Endothelial cell of umbilical vein (primary cell): ENCODE measurements at regions not wholly inside any gene's neighbourhood (a gene's known extent, or its start where the extent isn't known, plus 50 kb on each side); places are given as distances from the start of the nearest gene placed in this dataset.

ENCODE experiments used
- BruUV-seq: library from RNA; stranded (reverse); fragments of 400-500 nt; replicated peaks from 2 replicates; lab custom pipeline; 2021; lab: Mats Ljungman, UMichigan
- CTCF ChIA-PET: fragments of 300-600, 350-600 bp; sonication (Branson Sonifier 250); formaldehyde crosslinking; loops from one replicate; lab custom pipeline; 2021; ENCODE audit warnings: antibody characterized with exemption, inconsistent platforms; lab: Charles Lee
- POLR2A ChIA-PET: fragments of 300-600, 350-600 bp; sonication (Branson Sonifier 250); formaldehyde crosslinking; loops from one replicate; lab custom pipeline; 2021; ENCODE audit warnings: antibody characterized with exemption, inconsistent platforms; lab: Charles Lee
- DNase-seq: peaks from one replicate; pipeline ENCODE4 v3.0.0-alpha.2; 2011; ENCODE audit warnings: low read depth, low spot score
- FAIRE-seq: peaks from 2 replicates; lab custom pipeline; 2011; peaks lifted over from hg19 to GRCh38; lab: Jason Lieb, UNC
- H2AFZ ChIP-seq: 2 replicates; pipeline ENCODE4 v1.6.0; 2012; ENCODE audit warnings: low read depth, low read length, control low read depth, inconsistent platforms
- H3K27ac ChIP-seq: 2 replicates; pipeline ENCODE4 v1.5.1; 2011; ENCODE audit warnings: low read depth, mild to moderate bottlenecking, control low read depth, low read length, moderate library complexity; ENCODE audit not compliant: insufficient read depth
- H3K27me3 ChIP-seq, 2 experiments: 2 replicates each; pipeline versions ENCODE4 v1.6.0 to v1.6.1; 2011; ENCODE audit warnings: low read length in 2 of 2, mixed read lengths in 1 of 2; ENCODE audit not compliant: control insufficient read depth in 2 of 2, insufficient read depth in 2 of 2
- H3K36me3 ChIP-seq, 2 experiments: 2 replicates in 1 of 2; 3 replicates in 1 of 2; pipeline ENCODE4 v1.5.1; 2011; ENCODE audit warnings: low read length in 2 of 2, mild to moderate bottlenecking in 1 of 2, moderate library complexity in 1 of 2; ENCODE audit not compliant: control insufficient read depth in 2 of 2, insufficient read depth in 2 of 2; ENCODE audit errors: extremely low read depth in 1 of 2
- H3K4me1 ChIP-seq: 3 replicates; pipeline ENCODE4 v1.5.1; 2011; ENCODE audit warnings: mild to moderate bottlenecking, low read length; ENCODE audit not compliant: control insufficient read depth, insufficient read depth; ENCODE audit errors: extremely low read depth
- H3K4me2 ChIP-seq: 2 replicates; pipeline ENCODE4 v1.6.1; 2011; ENCODE audit warnings: low read length, control low read depth, mixed read lengths; ENCODE audit not compliant: insufficient read depth
- H3K4me3 ChIP-seq, 3 experiments: fragments of 200-600 bp in 1 of 3; sonication (generic), shearing (Covaris generic) in 1 of 3; replicated peaks in 1 of 3; 2 replicates each; pipeline ENCODE4 v1.5.1; 2011 to 2016; ENCODE audit warnings: control low read depth in 3 of 3, low read length in 3 of 3, mild to moderate bottlenecking in 2 of 3, inconsistent platforms in 1 of 3, low read depth in 1 of 3, moderate library complexity in 1 of 3; ENCODE audit not compliant: insufficient read depth in 1 of 3
- H3K79me2 ChIP-seq: 2 replicates; pipeline ENCODE4 v1.6.0; 2012; ENCODE audit warnings: low read length, inconsistent platforms; ENCODE audit not compliant: control insufficient read depth, insufficient read depth
- H3K9ac ChIP-seq: replicated peaks from 2 replicates; pipeline ENCODE3; 2011; ENCODE audit warnings: low read length, control low read depth; ENCODE audit not compliant: insufficient read depth; ENCODE audit errors: extremely low read depth
- H3K9me1 ChIP-seq: replicated peaks from 3 replicates; pipeline ENCODE4 v1.6.0; 2011; ENCODE audit warnings: mild to moderate bottlenecking, low read length; ENCODE audit not compliant: control insufficient read depth, insufficient read depth; ENCODE audit errors: extremely low read depth
- H3K9me3 ChIP-seq: replicated peaks from 2 replicates; pipeline ENCODE4 v1.5.1; 2012; ENCODE audit warnings: low read length, inconsistent platforms; ENCODE audit not compliant: control insufficient read depth, insufficient read depth
- H4K20me1 ChIP-seq: replicated peaks from 2 replicates; pipeline ENCODE3; 2011; ENCODE audit warnings: mild to moderate bottlenecking, low read length; ENCODE audit not compliant: control insufficient read depth, insufficient read depth; ENCODE audit errors: extremely low read depth
- EZH2 ChIP-seq: IDR thresholded peaks from 2 replicates; pipeline ENCODE4 v1.6.1; 2012; ENCODE audit warnings: borderline replicate concordance, low read depth, mild to moderate bottlenecking, moderate library complexity, low read length, inconsistent platforms; ENCODE audit not compliant: severe bottlenecking
- FOS ChIP-seq: IDR thresholded peaks from 2 replicates; pipeline ENCODE4 v1.6.1; 2011; ENCODE audit warnings: mild to moderate bottlenecking, low read length, moderate library complexity, borderline replicate concordance; ENCODE audit not compliant: insufficient read depth
- GATA2 ChIP-seq: IDR thresholded peaks from 2 replicates; pipeline ENCODE4 v1.7.0; 2011; ENCODE audit warnings: low read depth, mild to moderate bottlenecking, moderate library complexity, mixed read lengths, low read length; ENCODE audit not compliant: insufficient read length, insufficient read depth
- JUN ChIP-seq: IDR thresholded peaks from 2 replicates; pipeline ENCODE4 v1.6.1; 2011; ENCODE audit warnings: borderline replicate concordance, low read depth; ENCODE audit not compliant: insufficient read length, insufficient read depth
- MYC ChIP-seq: IDR thresholded peaks from one replicate; pipeline ENCODE4 v1.6.1; 2011; ENCODE audit warnings: mild to moderate bottlenecking, low read depth, low read length
- POLR2A ChIP-seq: IDR thresholded peaks from 2 replicates; pipeline ENCODE4 v1.6.1; 2012; ENCODE audit warnings: low read depth, mild to moderate bottlenecking, control low read depth, low read length
- POLR2AphosphoS5 ChIP-seq: IDR thresholded peaks from 2 replicates; pipeline ENCODE4 v1.6.1; 2012; ENCODE audit warnings: low read depth, mild to moderate bottlenecking, control low read depth, low read length, moderate library complexity; ENCODE audit not compliant: insufficient read depth
- dilution Hi-C: fragments of 300-500 bp; cut with MboI; formaldehyde crosslinking; loops from one replicate; pipeline ENCODE4 v1.15.0; 2019; ENCODE audit warnings: low sequenced_read_pairs; ENCODE audit not compliant: extremely low pct_ligation_motif_present
- intact Hi-C: fragments of 100-400 bp; cut with micrococcal nuclease; formaldehyde crosslinking; loops from one replicate; pipeline ENCODE4 v1.10.0; 2022
- TF ChIP-seq, protein P1 (sequence below): IDR thresholded peaks from 2 replicates; pipeline ENCODE4 v1.6.1; 2011; ENCODE audit not compliant: insufficient read depth, insufficient read length
- TF ChIP-seq, protein P2 (sequence below), 2 donors: IDR thresholded peaks; 1 replicate in 1 of 2; 2 replicates in 1 of 2; pipeline ENCODE4 v1.5.1; 2011; ENCODE audit warnings: low read length in 2 of 2, mild to moderate bottlenecking in 2 of 2, moderate library complexity in 2 of 2, control low read depth in 1 of 2, inconsistent platforms in 1 of 2, low read depth in 1 of 2; ENCODE audit not compliant: insufficient read depth in 1 of 2; ENCODE audit errors: extremely low read depth in 1 of 2

DNA sequence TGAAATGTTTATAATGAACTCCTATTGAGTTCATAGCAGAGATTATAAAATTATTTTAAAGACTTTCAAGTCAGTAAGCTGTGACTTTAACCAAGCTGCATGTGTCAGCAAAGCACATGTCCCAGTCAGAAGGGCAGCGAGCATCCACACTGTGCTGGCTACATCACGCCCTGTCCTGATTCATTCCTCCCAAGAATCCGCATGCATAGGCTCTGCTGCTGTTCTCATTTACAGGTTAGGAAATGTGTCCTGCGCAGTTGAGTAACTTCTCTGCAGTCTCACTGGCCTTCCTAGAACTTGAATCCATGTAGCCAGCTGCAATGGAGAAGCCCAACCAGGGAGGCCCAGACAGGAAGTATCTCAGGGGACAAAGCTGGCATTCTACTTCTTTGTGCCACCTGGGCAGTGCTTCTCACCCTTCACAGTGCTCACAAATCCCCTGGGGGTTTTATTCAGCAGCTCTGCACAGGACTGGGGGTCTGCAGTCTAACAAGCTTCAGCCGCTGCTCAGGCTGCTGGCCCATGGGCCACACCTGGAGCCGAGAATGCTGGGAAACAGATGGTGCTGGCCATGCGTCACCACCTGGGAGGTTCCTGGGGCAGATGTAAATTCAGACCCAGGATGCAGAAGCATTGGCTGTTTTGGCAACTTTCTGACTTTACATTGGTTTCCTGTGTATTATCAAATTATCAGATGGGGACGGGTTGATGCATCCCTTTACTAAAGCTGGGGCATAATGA is 192.8 kb upstream of the GDF10 start:
- no peaks in the 10 kb centered on the region for H3K9me3 ChIP-seq
- no peaks in the 10 kb centered on the region for H3K27me3 ChIP-seq
- H3K4me3 ChIP-seq: no peak overlapping the region
- H3K4me1 ChIP-seq: no peaks in the 10 kb centered on the region
- CTCF ChIA-PET: no interaction called here
- FAIRE-seq (no peak), DNase-seq (no peak)
- H2AFZ ChIP-seq: no peak overlapping the region
- POLR2A ChIA-PET: no interaction called here
- H3K27ac ChIP-seq: no peak overlapping the region
- no peak overlapping the region for H3K9ac ChIP-seq
- dilution Hi-C loops: no loop called here
- H3K36me3 ChIP-seq: no peaks in the 10 kb centered on the region
- TF ChIP-seq EZH2 (no peak), FOS (no peak), JUN (no peak), POLR2AphosphoS5 (no peak), MYC (no peak), GATA2 (no peak), POLR2A (no peak)
- TF ChIP-seq, protein P1, sequence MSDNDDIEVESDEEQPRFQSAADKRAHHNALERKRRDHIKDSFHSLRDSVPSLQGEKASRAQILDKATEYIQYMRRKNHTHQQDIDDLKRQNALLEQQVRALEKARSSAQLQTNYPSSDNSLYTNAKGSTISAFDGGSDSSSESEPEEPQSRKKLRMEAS: no peak
- TF ChIP-seq, protein P2, sequence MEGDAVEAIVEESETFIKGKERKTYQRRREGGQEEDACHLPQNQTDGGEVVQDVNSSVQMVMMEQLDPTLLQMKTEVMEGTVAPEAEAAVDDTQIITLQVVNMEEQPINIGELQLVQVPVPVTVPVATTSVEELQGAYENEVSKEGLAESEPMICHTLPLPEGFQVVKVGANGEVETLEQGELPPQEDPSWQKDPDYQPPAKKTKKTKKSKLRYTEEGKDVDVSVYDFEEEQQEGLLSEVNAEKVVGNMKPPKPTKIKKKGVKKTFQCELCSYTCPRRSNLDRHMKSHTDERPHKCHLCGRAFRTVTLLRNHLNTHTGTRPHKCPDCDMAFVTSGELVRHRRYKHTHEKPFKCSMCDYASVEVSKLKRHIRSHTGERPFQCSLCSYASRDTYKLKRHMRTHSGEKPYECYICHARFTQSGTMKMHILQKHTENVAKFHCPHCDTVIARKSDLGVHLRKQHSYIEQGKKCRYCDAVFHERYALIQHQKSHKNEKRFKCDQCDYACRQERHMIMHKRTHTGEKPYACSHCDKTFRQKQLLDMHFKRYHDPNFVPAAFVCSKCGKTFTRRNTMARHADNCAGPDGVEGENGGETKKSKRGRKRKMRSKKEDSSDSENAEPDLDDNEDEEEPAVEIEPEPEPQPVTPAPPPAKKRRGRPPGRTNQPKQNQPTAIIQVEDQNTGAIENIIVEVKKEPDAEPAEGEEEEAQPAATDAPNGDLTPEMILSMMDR (IDR thresholded peaks at IDR 0.05; ENCODE audit: extremely low read depth in 1 of 2, insufficient read depth in 1 of 2, low read depth in 1 of 2, low read length in 2 of 2): no peak
- no peak overlapping the region for H3K4me2 ChIP-seq
- H4K20me1 ChIP-seq: no peaks in the 10 kb centered on the region
- intact Hi-C loops: no loop called here
- no TSS peak for BruUV-seq
- no peaks in the 10 kb centered on the region for H3K9me1 ChIP-seq
- no peaks in the 10 kb centered on the region for H3K79me2 ChIP-seq
